ENCODE measurements at regions not wholly inside any gene's neighbourhood (a gene's known extent, or its start where the extent isn't known, plus 50 kb on each side); places are given as distances from the start of the nearest gene placed in this dataset.

DNA sequence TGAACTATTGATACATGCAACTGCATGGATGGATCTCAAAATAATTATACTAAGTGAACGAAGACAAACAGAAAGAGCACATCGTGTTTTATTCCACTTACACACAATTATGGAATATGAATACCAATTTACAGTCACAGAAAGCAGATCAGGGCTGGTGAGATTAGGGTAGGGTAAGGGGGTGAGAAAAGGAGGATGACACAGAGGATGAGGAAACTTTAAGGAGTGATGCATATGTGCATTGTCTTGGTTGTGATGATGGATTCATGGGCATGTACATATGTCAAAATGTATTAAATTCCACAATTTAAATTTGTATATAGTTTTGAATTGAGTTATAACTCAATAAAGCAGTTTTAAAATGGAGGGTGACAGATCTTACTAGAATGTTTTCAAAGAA, 548.9 kb downstream of the PYDC2 start:
- Histone ChIP-seq H3K36me3 (ENCODE audit: control insufficient read depth, insufficient read depth, low read length) (no peaks in the 10 kb centered on the region), H3K27ac (ENCODE audit: low read length) (no peak overlapping the region), H3K4me1 (ENCODE audit: control insufficient read depth, insufficient read depth, low read length) (no peaks in the 10 kb centered on the region; the same call in 1 of the 2 replicates), H3K27me3 (ENCODE audit: control insufficient read depth, insufficient read depth, low read length) (no peaks in the 10 kb centered on the region), H3K4me3 (ENCODE audit: low read depth in 2 of 2, low read length in 2 of 2) (no peak overlapping the region), H3K9me3 (ENCODE audit: control insufficient read depth, insufficient read depth, low read depth, low read length) (no peaks in the 10 kb centered on the region)
- TF ChIP-seq, protein P1, sequence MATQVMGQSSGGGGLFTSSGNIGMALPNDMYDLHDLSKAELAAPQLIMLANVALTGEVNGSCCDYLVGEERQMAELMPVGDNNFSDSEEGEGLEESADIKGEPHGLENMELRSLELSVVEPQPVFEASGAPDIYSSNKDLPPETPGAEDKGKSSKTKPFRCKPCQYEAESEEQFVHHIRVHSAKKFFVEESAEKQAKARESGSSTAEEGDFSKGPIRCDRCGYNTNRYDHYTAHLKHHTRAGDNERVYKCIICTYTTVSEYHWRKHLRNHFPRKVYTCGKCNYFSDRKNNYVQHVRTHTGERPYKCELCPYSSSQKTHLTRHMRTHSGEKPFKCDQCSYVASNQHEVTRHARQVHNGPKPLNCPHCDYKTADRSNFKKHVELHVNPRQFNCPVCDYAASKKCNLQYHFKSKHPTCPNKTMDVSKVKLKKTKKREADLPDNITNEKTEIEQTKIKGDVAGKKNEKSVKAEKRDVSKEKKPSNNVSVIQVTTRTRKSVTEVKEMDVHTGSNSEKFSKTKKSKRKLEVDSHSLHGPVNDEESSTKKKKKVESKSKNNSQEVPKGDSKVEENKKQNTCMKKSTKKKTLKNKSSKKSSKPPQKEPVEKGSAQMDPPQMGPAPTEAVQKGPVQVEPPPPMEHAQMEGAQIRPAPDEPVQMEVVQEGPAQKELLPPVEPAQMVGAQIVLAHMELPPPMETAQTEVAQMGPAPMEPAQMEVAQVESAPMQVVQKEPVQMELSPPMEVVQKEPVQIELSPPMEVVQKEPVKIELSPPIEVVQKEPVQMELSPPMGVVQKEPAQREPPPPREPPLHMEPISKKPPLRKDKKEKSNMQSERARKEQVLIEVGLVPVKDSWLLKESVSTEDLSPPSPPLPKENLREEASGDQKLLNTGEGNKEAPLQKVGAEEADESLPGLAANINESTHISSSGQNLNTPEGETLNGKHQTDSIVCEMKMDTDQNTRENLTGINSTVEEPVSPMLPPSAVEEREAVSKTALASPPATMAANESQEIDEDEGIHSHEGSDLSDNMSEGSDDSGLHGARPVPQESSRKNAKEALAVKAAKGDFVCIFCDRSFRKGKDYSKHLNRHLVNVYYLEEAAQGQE (IDR thresholded peaks at IDR 0.05; ENCODE audit: insufficient read depth in 1 of 2, low read depth in 2 of 2, low read length in 1 of 2) = no peak
- TF ChIP-seq, protein P2, sequence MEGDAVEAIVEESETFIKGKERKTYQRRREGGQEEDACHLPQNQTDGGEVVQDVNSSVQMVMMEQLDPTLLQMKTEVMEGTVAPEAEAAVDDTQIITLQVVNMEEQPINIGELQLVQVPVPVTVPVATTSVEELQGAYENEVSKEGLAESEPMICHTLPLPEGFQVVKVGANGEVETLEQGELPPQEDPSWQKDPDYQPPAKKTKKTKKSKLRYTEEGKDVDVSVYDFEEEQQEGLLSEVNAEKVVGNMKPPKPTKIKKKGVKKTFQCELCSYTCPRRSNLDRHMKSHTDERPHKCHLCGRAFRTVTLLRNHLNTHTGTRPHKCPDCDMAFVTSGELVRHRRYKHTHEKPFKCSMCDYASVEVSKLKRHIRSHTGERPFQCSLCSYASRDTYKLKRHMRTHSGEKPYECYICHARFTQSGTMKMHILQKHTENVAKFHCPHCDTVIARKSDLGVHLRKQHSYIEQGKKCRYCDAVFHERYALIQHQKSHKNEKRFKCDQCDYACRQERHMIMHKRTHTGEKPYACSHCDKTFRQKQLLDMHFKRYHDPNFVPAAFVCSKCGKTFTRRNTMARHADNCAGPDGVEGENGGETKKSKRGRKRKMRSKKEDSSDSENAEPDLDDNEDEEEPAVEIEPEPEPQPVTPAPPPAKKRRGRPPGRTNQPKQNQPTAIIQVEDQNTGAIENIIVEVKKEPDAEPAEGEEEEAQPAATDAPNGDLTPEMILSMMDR (IDR thresholded peaks at IDR 0.05) = no peak
- TF ChIP-seq SIN3A (IDR thresholded peaks at IDR 0.05; ENCODE audit: borderline replicate concordance, insufficient read depth, low read depth, low read length) (no peak), TCF7L2 (IDR thresholded peaks at IDR 0.05; ENCODE audit: low read depth, low read length) (no peak), POLR2AphosphoS5 (IDR thresholded peaks at IDR 0.05; ENCODE audit: low read depth, low read length) (no peak)
- POLR2A ChIA-PET = no interaction called here
- CTCF ChIA-PET = no interaction called here
- intact Hi-C loops (cut with micrococcal nuclease; ENCODE audit: unreplicated experiment) = no loop called here
- in situ Hi-C loops (cut with HindIII; ENCODE audit: low pct_unique_long_range_greater_than_20kb, low sequenced_read_pairs) = no loop called here
- ATAC-seq (no peak), DNase-seq (ENCODE audit: low read depth, low spot score) (no peak)
- BruUV-seq (replicated peaks) = no TSS peak

DNA sequence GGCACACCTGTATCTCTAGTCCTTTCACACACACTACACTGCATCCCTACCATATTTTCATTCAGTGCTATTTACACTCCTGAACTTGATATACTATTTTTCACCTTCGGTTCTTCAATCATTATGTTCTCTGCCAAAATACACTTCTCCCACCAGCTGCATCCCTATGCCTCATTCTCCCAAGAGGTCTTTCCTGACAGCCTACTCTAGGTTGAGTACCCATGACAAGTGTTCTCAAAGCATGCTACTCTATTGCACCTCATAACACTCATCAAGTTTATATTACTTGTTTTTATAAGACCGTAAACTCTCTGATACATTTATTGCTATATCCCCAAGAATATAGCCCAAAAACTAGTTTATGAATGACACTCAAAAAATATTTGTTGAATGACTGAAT, 549.5 kb downstream of the PYDC2 start:
- no peak for DNase-seq (ENCODE audit: low read depth, low spot score)
- ChIA-PET CTCF (no interaction called here), POLR2A (no interaction called here)
- Histone ChIP-seq H3K4me3 (ENCODE audit: low read depth in 2 of 2, low read length in 2 of 2) (no peak overlapping the region), H3K27ac (ENCODE audit: low read length) (no peak overlapping the region), H3K27me3 (ENCODE audit: control insufficient read depth, insufficient read depth, low read length) (no peaks in the 10 kb centered on the region), H3K4me1 (ENCODE audit: control insufficient read depth, insufficient read depth, low read length) (no peaks in the 10 kb centered on the region; the same call in 1 of the 2 replicates), H3K9me3 (ENCODE audit: control insufficient read depth, insufficient read depth, low read depth, low read length) (no peaks in the 10 kb centered on the region), H3K36me3 (ENCODE audit: control insufficient read depth, insufficient read depth, low read length) (no peaks in the 10 kb centered on the region)
- BruUV-seq (replicated peaks) = no TSS peak
- TF ChIP-seq SIN3A (IDR thresholded peaks at IDR 0.05; ENCODE audit: borderline replicate concordance, insufficient read depth, low read depth, low read length) (no peak), TCF7L2 (IDR thresholded peaks at IDR 0.05; ENCODE audit: low read depth, low read length) (no peak), POLR2AphosphoS5 (IDR thresholded peaks at IDR 0.05; ENCODE audit: low read depth, low read length) (no peak)
- TF ChIP-seq, protein P1 (IDR thresholded peaks at IDR 0.05; ENCODE audit: insufficient read depth in 1 of 2, low read depth in 2 of 2, low read length in 1 of 2) = no peak
- TF ChIP-seq, protein P2 (IDR thresholded peaks at IDR 0.05) = no peak
- in situ Hi-C loops (cut with HindIII; ENCODE audit: low pct_unique_long_range_greater_than_20kb, low sequenced_read_pairs) (no loop called here), intact Hi-C loops (cut with micrococcal nuclease; ENCODE audit: unreplicated experiment) (no loop called here)
- no peak for ATAC-seq

Data from Panc1 (cell line).